NCI-H226 (cell line): ENCODE measurements at regions not wholly inside any gene's neighbourhood (a gene's known extent, or its start where the extent isn't known, plus 50 kb on each side); places are given as distances from the start of the nearest gene placed in this dataset.

ENCODE experiments used
- DNase-seq: peaks from one replicate; pipeline ENCODE4 v3.0.0-alpha.2; 2015

DNA sequence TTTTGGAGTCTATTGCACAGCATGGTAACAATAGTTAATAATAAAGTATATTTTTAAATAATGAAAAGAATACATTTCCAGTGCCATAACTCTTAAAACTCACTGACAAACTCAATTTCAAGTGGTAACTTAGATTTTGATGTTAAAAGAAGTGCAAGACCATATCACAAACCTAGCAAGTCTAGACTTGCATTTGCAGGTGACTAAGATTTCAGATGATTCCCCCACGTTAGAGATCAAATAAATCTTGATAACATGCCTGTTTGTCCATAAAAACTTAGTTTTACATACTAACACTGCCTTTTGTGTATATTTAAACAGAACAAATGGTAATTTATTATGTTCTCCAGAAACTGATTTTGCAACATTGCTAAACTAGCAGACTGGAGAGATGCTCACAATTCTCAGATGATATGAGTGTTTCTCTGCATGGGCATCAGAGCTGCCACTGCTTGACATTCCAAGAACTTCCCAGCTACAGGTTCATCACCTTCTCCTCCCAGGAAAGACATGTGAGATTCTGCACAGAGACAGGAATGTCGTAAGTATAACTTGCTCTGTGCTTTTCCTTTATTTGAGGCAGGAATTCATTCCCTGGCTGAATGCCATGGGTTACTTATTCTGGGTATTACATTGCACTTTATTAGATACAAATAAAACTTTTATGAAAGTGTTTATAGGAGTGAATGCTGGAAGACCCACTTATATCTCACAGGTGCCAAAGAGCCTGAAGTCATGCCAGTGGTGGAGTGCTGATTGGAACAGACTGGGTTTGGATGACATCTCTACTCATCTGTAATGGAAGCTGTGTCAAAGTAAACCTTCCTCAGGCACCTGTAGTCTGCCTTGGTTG lies 160.2 kb upstream of the FOXA2 start:
- peak; percentile 80 for DNase-seq

DNA sequence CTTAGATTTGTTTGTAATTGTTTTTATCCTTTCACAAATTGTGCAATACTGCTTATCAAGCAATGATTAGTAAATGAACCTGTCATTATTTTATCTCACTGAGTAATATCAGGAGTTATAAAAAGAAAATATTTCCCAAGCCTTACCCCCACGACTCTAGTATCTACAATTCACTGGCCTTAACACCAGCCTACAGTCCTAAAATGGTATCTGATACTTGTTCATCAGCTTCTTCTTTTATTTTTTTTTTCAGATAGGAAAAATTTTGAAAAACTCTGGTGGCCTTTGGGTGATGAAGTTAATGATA lies 160.8 kb upstream of the FOXA2 start:
- DNase-seq = peak; percentile 39

DNA sequence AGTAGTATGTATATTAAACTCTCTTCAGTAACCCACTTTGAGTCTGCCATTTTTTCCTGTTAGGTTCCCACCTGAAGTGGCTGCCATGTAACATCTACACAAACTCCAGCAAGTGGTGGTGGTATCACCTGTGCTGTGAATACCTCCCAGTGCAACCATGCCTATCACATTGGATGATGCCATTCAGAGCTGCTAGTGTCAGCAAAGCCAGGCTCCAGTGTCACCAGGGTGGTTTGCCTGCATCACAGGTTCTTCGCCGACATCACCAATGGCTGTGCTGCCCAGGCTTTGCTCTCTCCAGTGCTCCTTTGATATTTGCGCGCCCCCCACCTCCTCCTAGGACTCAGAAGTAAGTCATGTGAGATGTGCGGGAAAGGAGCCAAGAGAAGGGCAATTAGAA lies 162.6 kb upstream of the FOXA2 start:
- no peak for DNase-seq

DNA sequence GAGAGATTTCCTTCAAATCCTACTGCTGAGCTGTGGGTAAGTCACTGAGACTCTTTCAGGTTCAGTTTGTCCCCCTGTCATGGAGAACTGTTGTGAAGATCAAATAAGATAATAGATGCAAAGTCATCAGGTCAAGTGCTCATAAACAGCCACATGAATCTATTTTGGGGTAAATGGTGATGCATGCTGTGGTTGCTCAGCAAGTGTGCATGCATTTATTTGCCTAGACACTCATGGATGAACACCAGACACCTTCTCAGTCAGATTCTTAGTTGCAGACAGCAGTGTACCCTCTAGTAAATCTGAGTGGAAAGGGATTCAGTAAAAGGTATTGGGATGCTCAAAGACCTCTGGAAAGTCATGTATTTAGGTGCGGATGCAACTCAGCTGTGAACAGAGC lies 168.0 kb upstream of the FOXA2 start:
- no peak for DNase-seq

DNA sequence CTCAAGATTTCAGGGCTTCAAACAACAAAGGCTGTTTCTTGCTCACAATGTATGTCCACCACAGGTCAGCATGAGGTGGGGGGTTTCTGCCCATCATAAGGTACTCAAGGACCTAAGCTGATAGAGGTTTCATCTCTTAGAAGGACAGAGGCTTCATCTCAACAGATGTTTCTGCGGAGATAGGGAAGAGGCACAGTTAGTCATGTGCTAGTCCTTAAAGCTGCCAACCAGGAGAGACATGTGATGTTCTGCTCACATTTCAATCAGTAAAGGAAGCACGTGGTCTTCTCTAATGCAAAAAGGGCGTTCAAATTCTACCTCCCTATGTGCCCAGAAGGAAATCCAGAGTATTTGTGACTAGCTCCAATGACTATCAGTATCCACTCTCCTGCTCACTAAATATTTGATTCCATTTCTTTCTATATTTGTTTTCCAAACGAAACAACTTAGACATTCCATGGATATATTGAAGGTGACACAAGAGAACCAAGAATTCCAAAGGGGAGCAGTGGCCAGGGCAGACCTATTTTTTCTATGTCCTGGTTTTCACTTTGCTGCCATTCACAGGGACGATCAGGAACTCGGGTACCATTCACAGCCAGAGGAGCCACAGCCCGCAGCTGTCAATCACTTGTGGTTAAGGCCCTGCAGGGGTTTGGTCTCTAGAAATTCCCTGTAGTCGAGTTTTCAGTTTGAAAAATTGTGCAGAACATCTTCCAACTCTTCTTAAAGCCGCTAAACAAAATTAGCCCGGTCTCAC lies 173.2 kb upstream of the FOXA2 start:
- DNase-seq = no peak

DNA sequence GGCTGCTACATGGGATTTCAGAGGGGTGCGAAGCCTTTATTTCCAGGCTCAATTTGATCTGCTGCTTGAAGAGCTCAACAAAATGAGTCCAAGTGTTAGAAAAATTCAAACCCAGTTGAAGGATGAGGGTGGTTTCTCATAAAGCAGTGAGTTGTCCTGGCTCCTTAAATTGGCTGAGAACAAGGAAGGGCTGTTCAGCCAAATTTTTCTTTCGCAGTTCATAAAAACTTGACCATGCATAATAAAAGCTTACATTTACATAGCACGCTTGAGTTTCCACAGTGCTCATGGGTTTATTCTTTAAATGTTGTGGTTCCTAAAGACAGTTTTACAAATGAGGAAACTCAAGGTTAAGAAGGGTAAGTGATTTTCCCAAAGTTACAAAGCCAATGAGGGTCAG lies 174.4 kb upstream of the FOXA2 start:
- no peak for DNase-seq

DNA sequence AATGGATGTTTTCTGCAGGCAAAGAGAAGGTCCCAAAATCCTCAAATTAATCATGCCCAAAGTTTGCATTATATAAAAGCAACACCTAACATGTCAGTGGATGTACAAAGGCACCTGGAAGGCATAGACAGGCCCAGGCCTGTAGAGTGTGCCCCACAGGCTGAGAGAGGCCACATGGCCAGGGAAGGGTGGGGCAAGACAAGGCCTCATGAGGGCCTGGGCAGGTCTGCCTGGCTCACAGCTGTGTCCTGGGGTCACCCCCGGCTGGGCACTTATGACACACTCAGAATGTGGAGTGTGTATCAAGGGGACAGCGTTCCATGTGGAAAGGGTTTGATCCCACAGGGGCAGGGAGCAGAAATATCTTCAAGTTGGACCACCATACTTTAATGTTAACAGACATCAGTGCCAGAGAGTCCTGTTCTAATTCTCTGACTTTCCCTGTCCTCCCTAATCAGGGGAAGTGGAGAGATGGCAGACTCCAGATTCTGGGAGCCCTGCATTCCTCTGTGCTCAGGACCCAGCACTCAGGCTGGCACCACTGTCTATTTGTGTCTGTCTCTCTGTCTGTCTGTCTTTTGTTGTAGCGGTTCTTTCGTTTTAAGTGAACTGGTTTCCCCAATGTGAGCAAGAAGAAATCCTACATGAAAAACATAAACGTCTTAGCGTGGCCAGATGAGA lies 178.3 kb upstream of the FOXA2 start:
- no peak for DNase-seq

DNA sequence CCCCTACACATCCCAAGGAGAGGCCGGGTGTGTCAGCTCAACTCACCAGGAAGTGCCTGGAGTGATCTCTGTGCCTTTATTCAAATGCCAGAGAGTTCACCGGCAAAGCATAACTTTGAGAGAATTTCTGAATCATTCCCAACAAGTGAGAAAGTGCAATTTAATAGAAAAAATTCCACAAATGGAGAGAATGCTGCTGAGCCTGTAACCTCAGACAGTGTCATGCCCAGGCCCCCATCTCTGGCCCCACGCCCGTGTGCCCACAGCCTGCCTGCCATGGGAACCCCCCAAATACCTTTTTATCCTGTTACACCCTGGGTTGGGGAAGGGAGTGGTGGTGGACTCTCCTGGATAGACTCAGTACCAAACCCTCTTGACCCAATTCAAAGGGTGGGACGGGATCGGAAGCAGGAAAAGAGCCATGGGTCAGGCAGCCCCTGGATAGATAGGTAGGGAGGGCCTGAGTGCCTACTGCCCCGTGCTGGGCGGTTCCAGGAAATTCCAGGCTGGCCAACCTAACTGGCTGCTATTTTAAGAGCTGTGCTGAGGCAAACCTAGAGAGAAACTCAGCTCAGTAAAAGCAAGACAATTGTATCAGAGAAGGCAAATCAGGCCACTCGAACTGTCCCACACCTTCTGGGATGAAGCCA lies 179.0 kb upstream of the FOXA2 start:
- DNase-seq = peak; percentile 94

DNA sequence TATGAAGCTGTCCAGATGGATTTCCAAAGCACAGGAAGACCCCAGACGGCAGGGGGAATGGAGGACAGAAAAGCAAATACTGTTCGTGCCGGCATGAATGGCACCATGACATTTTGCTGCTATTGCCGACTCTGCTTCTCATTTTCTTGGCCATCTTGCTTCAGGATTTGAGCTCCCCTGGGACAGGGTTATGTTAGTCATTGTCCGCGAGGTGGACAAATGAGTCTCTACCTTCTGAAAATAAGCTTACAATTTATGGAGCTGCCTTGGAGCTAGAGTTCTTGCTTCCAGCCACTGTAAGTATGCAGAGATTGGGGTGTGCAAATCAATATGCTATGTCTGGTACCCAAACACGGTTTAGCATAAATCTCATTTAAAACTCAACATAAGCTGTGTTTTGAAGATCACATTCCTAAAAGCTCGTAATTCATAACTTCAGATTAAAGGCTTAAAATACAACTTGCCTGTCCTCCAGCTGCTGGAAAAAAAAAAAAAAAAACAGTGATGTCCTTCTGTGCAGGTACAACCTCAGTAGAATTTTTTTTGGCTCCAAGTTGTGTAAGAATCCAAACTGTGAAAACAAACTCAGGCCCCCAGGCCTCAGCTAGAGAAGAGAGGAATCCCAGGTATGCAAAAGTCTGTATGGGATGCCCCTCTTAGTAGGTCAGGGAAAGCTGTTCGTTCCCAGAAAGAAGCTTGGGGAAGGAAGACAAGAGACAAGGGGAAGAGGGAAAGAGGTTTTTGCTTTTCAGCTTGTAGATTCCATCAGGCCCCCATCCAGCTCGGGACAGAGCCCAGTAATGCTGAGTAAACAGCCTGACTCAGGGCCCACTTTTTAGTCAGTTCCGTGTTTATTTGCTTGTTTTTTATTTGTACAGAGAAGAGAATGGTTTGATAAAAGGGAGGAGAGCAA lies 184.2 kb upstream of the FOXA2 start:
- DNase-seq = no peak

DNA sequence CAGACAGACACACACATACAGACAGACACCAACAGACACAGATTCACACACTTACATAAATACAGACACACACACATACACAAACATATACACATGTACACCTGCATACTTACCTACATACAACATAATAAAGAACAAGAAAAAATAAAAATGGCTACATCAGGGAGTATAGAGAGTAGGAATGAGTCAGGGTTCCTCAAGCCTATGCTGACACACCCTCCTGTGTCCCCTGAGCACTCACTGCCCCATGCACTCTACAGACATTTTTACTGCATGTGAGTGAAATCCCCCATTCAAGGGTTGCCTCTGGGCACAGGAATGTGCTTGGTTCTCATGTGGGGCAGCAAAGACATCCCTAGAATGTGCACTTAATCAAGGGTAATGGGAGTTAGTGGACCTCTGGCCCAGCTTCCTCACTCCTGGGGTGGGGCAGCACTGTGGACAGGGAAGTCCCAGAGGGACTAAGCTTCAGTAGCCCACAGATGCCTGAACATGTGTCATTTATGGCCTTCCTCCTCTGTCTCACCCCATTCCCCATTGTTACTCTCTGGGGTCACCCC lies 185.9 kb upstream of the FOXA2 start:
- no peak for DNase-seq

DNA sequence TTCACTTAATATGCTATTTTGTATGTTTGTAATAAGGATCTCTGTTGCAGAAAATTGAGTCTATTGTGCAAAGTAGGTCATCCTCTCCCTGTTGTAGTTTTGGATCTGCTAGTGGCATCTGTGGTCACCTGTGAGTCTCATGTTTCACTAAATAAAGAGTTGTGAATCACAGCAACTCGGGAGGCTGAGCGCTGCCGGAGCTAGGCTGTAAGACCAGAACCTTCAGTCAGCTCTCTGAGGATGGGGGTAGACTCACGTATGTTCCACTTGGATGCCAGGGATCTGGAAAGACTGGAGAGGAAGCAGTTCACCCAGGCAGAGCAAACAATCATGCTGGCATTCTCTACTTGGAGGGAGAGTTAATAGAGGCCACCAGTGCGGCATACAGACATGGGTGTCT lies 187.3 kb upstream of the FOXA2 start:
- no peak for DNase-seq

DNA sequence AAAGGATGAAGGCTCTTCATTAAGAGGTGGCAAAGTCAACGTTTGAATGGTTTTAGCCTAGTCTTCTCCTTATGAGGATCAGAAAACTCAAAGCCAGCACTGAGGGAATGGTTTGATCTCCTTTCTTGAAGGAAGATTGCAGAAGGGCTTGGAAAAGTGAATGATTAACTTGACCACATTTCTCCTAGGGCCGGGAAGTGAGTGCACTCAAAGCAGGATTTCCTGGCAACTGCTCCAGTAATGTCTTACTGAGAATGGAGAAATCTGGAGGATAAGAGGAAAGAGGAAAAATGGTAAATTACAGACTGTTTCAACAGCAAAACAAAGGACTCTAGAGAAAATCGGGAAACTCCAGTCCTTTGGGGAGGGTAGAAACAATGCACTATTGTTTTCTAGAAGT lies 189.0 kb upstream of the FOXA2 start:
- DNase-seq = no peak

DNA sequence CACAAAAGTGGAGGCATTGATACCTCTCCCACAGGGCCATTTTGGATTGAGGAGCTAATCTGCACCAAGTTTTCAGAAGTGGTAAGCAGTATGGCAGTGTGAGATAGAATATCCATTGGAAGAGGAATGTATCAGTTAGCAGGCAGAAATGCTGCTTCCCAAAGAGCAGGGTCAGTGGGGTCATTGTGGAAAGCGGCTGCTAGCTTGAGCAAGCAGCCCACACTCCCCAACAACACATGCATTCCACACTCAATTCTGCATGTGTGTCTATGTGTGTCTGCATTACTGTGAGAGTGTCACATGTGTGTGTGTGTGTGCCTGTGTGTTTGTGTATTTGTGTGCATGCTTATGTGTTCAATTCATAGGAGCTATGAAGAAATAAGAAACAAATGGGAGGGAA lies 190.9 kb upstream of the FOXA2 start:
- no peak for DNase-seq

DNA sequence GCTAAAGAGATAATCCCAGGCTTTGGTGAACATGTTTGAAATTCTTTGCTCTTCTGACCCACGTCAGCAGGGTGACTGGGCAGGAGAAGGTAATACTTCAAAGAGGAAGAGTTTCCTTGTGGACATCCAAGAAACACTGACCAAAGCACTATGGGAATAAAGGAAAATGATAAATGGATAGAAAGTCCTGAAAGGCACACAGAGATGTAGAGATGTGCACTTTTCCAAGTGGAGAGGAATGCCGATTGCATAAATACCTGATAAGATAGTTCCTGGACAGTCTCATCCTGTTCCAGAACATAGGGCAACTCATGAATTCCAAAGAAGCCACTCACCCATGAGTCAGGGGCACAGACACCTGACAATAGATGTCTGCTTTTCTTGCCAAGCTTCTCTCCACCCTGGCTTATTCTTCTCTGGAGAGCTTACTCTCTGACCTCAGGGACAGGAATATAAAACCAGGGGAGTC lies 191.3 kb upstream of the FOXA2 start:
- peak; percentile 99 for DNase-seq

DNA sequence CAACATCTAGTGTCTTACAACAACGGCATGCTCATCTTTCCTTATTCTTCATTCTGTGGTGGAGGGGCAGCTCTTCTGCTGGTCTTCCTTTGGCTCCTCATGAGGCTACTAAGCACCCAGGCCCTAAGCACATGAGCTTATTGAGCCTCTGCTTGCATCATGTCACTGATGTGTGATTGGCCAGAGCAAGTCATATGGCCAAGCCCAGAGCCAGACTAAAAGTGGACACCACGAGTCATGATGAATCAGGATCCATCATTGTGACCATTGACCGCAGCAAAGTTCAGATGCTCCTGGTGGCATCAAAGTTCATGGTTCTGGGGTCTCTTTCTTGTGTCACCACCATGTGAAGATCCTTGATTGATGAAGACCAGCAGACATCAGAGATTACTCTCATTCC lies 192.0 kb upstream of the FOXA2 start:
- DNase-seq = peak; percentile 12

DNA sequence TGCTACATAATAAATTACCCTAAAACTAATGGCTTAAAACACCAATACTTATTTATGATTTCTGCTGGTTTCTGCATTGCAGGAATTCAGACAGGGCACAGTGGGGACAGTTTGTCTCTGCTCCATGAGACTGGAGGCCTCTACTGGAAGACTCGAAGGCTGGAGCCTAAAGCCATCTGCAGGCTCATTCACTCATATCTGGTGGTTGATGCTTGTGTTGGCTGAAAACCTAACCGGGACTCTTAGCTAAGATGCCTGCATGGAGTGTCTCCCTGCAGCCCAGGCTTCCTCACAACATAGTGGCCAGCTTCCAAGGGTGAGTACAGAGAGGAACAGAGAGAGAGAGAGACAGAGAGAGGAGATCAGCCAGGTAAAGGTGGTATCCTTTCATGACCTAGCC lies 195.5 kb upstream of the FOXA2 start:
- no peak for DNase-seq

DNA sequence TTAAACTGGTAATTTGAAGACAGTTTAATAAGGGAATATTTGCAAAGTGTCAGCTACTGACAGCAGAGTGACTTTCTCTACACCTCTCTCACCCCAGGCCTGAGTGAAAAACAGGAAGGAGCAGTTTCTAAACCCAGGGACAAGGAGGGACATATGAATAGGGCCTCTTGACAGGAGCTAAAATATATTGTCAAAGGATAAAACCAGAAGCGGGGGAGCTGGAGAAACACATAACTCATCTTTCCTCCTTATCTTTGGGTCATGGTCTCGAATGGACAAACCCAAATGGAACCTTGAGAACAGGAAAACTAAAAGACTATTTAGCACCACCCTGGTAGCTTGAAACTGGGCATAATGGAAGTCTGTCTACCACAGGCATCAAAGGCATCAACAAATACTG lies 197.5 kb upstream of the FOXA2 start:
- no peak for DNase-seq

DNA sequence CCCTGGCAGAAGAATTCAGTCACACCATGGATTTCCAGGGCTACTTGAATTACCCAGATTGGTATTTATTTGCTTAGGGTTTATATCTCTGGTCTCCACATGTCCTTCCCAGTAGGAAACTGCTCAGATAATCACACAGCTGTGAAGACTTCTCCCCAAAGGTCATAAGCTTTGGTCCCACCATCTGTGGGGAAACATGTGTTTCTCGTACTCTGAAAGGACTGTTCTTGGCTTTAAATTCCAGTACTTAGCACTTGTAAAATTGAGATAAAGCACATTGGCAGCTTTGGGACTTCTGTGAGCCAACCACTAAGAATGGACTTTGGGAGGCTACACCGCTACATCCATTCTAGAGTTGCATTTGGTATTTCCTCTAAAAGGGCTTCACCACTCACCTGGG lies 205.3 kb upstream of the FOXA2 start:
- DNase-seq = no peak

DNA sequence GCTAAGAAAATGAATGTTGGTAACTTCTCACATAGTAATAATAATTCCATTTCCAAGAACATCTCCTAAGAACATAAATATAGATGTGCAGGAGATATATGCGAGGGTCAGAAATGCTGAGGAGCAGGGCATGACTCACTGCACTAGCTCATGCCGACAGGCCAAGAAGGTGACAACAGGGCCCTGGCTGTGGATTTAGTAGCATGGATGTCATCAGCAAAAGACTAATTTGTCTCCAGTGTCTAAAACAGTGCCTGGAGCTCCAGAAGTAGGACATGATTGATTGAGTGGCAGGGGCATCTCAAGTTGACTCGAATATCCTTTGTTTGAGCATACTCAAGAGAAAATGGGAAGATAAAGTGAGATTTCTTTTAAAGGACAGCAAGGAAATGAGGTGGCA lies 207.0 kb upstream of the FOXA2 start:
- DNase-seq = no peak

DNA sequence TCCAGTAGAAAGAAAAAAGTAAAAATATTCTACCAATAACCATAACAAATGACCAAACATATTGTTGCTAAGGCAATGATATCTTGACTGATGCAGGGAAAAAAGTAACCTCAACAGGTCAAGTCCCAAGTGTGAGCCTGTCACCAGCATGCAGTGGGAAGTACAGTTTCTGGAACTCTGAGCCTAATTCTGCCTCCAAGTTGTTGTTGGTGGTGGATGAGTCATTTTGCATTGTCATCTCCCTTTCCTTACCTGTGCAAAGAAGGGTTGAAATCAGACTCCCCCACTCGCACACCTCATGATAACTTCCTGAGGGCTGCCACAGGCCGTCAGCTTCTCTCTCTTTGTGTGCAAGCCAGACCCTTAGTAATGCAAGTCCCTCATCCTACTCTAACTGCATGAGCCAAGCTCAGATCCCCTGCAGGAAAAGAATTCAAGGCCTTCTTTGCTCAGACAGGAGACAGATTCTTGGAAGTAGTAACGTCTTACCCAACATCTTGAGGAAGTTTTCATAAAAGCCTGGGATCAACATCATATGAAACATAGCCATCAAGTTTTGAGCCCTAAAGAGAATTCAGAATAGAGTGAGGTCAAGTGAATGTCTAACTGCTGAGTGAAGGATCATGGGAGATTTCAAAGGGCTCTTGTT lies 207.6 kb upstream of the FOXA2 start:
- no peak for DNase-seq

DNA sequence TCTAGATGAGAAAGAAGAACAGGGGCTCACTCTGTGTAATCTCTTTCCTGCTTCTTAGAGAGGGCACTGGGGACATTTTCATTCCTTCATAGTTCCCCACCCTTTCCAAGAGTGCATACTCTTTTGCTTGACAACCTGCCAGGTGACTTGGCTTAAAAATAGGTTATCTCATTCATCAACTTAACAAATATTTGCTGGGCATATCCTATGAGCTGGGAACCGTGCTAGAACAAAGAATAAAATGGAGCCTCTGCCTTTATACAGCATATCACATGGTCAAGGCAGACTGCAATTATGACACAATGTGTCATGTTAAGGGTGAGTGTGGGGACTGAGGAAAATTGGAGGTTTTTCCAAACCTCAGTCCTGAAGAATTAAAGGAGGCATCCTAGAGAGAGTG lies 209.8 kb upstream of the FOXA2 start:
- no peak for DNase-seq
